ENCODE measurements at regions not wholly inside any gene's neighbourhood (a gene's known extent, or its start where the extent isn't known, plus 50 kb on each side); places are given as distances from the start of the nearest gene placed in this dataset.
"Not testable (repeated sequence)": the region's sequence is repeated elsewhere in the genome, so short reads cannot be mapped to it uniquely, and the experiment has no call there.

- not testable (repeated sequence) for DNase-seq
Measured at GRCh38 chr1:83445873-83446272, 553.1 kb downstream of the TTLL7 start.

DNA sequence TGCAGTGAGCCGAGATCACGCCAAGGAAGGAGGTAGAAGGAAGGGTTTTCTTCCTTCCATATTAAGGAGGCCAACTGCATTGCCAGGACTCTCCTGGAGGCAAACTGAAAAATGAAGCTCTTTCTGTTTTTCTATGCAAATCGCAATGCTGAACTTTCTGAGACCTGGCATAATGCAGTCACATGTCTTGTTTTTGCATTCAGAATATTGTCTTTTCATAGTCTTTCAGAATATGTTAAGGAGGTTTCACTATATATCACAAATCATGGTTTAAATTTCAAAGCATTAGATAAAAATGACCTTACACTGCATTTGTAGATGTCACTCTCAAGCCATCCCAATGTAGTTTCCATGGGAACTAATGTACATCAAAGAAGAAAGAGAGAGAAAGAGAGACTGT is 556.5 kb downstream of the TTLL7 start:
- DNase-seq, result not testable (repeated sequence)

DNA sequence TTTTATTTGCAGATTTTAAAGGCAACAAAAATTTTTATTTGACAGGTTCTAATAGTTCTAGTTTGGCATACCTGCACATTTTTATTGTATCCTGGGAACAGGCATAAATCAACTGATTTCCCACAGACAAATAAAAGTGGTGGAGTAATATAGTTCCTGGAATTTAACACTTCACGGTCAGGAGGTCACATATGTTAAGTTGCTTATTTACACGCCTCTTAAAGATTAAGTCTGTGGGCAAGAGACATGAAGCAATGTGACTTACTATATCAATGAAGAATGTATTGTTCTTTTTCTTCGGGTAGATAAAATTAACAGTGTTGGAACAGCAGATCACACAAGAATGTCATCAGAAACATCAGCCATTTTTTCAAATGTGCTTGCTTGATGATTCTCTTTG is 558.3 kb downstream of the TTLL7 start:
- DNase-seq, result not testable (repeated sequence)

DNA sequence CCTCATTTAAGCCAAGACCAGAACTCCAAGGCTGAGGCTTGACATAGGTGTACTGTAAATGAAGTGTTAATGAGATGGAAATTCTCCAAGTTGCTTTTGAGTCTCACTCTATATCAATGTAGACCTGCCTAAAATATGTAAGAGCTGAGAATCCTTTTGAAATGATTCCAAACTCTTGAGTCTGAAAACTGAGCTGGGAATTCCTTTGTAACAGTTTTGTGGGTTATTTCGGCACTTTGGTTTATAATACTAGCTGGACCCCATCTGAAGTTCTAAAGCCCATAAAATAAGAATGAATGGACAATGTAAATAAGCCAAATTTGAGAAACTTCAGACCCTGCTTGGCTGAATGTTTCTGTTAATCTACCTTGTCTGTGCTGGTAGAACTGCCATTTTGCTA is 558.9 kb downstream of the TTLL7 start:
- DNase-seq, result not testable (repeated sequence)

DNA sequence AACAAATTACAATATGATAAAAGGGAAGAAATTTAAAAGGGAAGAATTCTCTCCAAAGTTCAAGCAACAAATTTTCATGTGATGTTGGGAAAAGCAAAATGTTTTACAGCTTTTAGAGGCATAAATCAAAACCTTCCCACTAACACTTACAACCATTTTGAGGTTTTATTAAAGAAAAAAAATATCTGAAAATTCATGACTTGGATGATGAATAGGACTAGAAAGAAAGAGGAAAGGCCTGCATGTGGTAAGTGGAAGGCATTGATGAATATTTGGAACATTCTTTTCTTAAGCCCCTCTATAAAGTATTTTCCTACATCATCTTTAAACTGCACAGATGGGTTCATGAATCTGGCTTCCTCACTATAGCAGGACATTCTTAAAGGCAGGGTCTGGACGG is 560.6 kb downstream of the TTLL7 start:
- not testable (repeated sequence) for DNase-seq

- DNase-seq, result not testable (repeated sequence)
Measured at GRCh38 chr1:83435336-83435735, 563.6 kb downstream of the TTLL7 start.

- not testable (repeated sequence) for DNase-seq
Measured at GRCh38 chr1:83427566-83427965, 571.4 kb downstream of the TTLL7 start.

DNA sequence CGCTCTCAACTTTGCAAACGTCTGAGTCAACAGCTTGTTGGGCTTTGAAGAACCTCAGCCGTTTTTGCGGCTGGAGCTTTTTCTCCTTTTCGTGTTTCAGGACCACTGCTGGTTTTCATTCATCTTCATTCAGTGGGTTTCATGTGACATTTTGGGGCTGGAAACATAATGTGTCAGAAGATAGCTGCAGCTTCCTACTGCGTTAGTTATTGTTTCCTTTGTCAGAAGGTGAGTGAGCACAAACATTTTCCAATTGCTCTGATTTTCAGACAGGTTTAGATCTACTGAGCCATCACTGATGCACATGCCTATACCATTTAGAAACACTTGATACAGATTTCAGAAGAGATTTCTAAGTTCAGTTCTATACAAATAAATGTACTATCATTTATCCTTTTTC is 575.5 kb downstream of the TTLL7 start:
- DNase-seq, result not testable (repeated sequence)

DNA sequence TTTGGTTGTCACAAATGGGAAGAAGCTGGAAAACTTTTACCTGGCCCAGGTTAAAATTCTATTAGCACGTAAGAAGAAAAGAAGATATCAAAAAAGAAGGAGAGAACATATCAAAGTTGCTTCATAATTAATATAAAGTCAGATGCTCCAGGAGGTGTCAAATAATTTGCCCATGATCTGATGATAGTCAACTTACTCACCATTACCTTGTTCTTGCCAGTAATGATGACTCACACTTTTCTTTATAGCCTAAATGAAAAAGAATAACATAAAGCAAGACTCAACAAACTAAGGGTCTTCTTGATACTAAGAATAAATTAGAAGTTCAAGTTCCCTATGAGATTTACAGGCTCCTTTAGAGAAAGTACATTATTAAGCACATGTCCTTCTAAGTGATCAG is 580.4 kb downstream of the TTLL7 start:
- no peak for DNase-seq

GRCh38 chr1:83413839-83414107 is 585.2 kb downstream of the TTLL7 start:
- DNase-seq, result not testable (repeated sequence)

GRCh38 chr1:83410746-83411413 is 588.1 kb downstream of the TTLL7 start:
- not testable (repeated sequence) for DNase-seq

- DNase-seq, result not testable (repeated sequence)
Measured at GRCh38 chr1:83406693-83407371, 592.1 kb downstream of the TTLL7 start.

DNA sequence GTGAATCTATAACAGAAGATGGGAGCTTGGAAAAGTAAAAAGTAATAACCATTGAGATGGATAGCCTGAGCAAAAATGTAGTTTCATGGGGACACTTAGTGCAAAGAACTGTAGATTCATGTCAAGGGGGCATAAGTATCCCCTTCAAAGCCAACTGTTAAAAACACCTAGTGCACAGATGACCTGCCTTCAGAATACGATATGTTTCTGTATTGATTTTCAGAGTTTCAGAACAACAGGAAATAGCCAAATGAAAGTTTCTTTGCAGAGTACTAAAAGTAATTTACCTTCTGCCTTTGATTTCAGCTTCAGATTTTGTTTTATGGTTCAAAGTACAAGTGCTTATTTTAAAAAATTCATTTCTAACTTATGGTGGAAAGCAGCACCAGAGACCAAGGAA is 593.1 kb downstream of the TTLL7 start:
- not testable (repeated sequence) for DNase-seq

DNA sequence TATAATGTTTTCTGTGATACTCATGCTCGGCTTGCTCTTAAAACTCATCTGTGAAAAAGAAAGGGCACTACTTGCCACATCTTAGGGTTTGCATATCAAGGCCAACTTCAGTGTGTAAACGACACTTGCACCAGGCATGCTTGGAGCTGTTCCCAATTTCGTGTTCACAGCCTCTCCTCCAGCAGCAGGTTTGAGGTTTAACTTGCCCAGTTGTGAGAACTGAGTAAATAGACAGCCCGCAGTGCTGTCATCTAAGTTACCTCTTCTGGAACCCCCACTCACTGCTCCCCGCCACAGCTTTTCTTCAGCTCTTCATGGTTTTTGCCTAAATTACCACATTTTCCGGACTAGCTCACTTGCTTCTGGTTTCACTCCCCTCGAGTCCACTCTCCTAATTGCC is 595.4 kb downstream of the TTLL7 start:
- DNase-seq, result not testable (repeated sequence)

DNA sequence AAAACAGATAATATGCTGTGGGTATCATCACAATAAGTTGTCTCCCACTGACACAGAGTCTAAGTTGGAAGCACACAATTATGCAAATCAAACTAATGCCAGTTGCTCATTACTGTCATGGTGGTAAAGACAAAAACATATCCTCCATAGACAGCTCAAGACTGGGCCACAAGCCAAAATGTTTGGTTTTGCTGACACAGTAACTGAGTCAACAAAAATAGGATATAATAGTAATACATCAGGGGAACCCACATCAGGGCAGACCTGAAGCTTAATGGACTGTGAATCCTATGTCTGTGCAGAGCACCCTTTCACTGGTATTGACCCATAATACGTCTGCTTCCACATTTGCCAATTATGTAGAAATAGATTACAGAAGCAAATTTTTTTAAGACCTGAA is 597.8 kb downstream of the TTLL7 start:
- DNase-seq, result peak; percentile 21

DNA sequence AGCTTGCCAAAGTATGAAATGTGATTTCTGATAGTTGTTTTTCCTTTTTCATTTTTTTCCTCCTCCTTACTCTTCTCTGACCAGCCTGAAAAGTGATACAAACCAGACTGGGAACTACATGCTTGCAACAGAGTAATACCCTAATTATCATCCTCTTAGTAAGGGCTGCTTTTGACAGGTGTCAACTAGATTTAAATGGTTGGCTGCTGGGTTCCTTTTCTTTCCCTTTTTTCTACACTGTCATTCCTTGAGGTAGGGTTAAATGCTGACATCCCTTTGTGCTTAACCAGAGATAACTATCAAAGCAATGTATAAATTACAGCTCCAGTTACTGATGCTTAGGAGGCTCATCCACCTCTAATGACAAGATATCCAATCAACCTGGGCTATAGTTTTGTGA is 598.8 kb downstream of the TTLL7 start:
- DNase-seq, result not testable (repeated sequence)

DNA sequence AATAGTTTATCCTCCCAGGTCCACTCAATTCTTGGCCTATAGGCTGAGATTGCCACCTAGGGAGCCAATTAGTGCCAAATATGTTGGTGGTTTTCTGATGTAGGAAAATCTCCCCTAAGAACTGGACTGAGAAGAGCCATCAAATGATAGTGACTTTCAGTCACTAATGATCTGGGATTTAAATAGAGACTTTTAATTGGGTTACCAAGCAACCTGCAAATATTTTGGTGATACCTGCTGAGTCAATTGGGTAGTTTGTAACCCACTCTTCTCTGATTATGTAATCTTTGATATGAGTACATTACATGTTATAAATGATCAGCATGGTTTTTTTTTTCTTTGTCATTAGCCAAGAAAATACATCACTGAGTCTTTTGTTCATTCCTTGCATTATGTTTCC is 600.8 kb downstream of the TTLL7 start:
- DNase-seq, result not testable (repeated sequence)

DNA sequence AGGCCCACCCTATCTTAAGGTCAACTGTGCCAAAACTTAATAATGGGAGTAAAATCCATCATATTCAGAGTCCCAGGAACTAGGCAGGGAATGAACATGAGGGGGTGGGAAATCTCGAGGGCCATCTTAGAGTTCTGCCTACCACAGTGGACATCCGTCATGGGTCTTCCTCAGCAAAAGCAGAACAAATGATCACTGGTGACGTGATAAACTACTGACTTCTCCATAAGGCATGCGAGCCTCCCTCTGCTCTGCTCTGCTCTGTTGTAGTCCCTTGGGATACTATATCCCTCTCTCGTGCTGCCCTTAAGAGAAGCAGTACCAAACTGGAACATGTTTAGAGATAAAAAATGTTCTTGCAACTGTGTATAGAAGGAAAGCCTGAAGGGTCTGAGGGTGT is 603.8 kb downstream of the TTLL7 start:
- DNase-seq, result not testable (repeated sequence)

- not testable (repeated sequence) for DNase-seq
Measured at GRCh38 chr1:83386946-83387345, 612.0 kb downstream of the TTLL7 start.

DNA sequence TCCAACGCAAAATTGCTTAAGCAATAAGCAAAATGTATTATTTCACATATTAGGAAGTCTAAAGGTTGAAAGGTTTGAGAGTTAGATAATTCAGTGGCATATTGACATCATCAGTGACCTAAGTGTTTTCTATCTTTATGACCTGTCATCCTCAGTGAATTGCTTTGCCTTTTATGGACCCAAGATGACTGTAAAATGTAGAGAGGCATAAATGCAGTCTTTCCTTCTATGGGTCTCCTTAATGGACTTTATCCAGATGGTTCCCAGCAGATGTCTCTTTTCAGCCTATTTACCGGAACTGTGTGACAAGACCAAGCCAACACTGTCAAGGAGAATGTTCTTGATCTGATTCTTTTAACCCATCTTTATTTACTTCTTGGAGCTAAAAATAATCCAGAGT is 615.8 kb downstream of the TTLL7 start:
- DNase-seq, result not testable (repeated sequence)

- not testable (repeated sequence) for DNase-seq
Measured at GRCh38 chr1:83373018-83373417, 625.9 kb downstream of the TTLL7 start.

DNA sequence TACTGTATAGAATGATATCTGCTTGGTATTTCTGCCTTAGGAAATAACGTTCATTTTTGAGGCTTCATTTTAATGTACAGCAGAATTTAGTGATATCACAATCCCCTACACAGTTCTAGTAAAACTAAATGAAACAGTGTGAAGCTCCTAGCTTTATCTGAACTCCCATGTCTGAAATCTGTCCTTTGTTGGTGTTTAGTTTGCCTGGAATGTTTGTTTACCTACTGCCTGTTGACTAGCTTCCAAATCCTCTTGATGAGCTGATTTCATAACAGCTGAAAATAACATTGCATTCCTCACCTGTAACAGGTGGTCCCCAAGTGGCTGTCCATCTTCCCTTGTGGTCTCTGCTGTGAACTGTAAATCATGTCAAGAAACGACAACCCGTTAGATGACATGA is 629.1 kb downstream of the TTLL7 start:
- DNase-seq, result not testable (repeated sequence)

GRCh38 chr1:83365320-83365719 is 633.6 kb downstream of the TTLL7 start:
- not testable (repeated sequence) for DNase-seq

GRCh38 chr1:83345375-83345774 is 653.6 kb downstream of the TTLL7 start:
- not testable (repeated sequence) for DNase-seq

- DNase-seq, result not testable (repeated sequence)
Measured at GRCh38 chr1:83343767-83344166, 655.2 kb downstream of the TTLL7 start.
